H1 (cell line): ENCODE measurements at regions not wholly inside any gene's neighbourhood (a gene's known extent, or its start where the extent isn't known, plus 50 kb on each side); places are given as distances from the start of the nearest gene placed in this dataset.

Source experiments
- CTCF ChIA-PET: fragments of 300-600 bp; sonication (Branson Sonifier 250); formaldehyde crosslinking; loops from one replicate; lab custom pipeline; 2021; ENCODE audit not compliant: partially characterized antibody; lab: Charles Lee
- POLR2A ChIA-PET: fragments of 300-600 bp; sonication (Branson Sonifier 250); formaldehyde crosslinking; loops from one replicate; lab custom pipeline; 2021; ENCODE audit warnings: inconsistent platforms; ENCODE audit not compliant: partially characterized antibody; lab: Charles Lee
- DNase-seq, 2 experiments: peaks; one replicate each; pipeline versions ENCODE4 v3.0.0 to v3.0.0-alpha.2; 2010 to 2022; ENCODE audit warnings: low spot score in 2 of 2, low read depth in 1 of 2, mixed read lengths in 1 of 2
- FAIRE-seq: peaks from 2 replicates; lab custom pipeline; 2011; peaks lifted over from hg19 to GRCh38; lab: Jason Lieb, UNC
- H2AFZ ChIP-seq: 2 replicates; pipeline ENCODE4 v1.8.1; 2012; ENCODE audit warnings: low read length, inconsistent platforms
- H2AK5ac ChIP-seq: 2 replicates; pipeline ENCODE4 v1.6.1; 2013; ENCODE audit warnings: low read depth, low read length
- H2BK120ac ChIP-seq: replicated peaks from 2 replicates; pipeline ENCODE3; 2013; ENCODE audit warnings: low read depth, low read length, inconsistent platforms
- H2BK12ac ChIP-seq: 2 replicates; pipeline ENCODE4 v1.6.1; 2013; ENCODE audit warnings: low read depth, low read length
- H2BK15ac ChIP-seq: 2 replicates; pipeline ENCODE4 v1.6.1; 2013; ENCODE audit warnings: low read length
- H2BK20ac ChIP-seq: 2 replicates; pipeline ENCODE4 v1.6.1; 2013; ENCODE audit warnings: low read length
- H2BK5ac ChIP-seq: 2 replicates; pipeline ENCODE4 v1.6.1; 2013; ENCODE audit warnings: low read depth, low read length
- H3K14ac ChIP-seq: 2 replicates; pipeline ENCODE4 v1.6.1; 2013; ENCODE audit warnings: inconsistent platforms; ENCODE audit not compliant: insufficient read length
- H3K18ac ChIP-seq: 2 replicates; pipeline ENCODE4 v1.6.1; 2013; ENCODE audit warnings: low read length; ENCODE audit errors: extremely low read depth
- H3K23ac ChIP-seq: 2 replicates; pipeline ENCODE4 v1.6.1; 2013; ENCODE audit warnings: inconsistent platforms; ENCODE audit not compliant: insufficient read length
- H3K23me2 ChIP-seq: 2 replicates; pipeline ENCODE4 v1.6.1; 2013; ENCODE audit warnings: low read depth, low read length
- H3K27ac ChIP-seq: 2 replicates; pipeline ENCODE4 v1.6.1; 2011; ENCODE audit warnings: low read depth, low read length, inconsistent platforms
- H3K27me3 ChIP-seq, 4 experiments: replicated peaks in 1 of 4; 1 replicate in 1 of 4; 2 replicates in 3 of 4; pipeline versions ENCODE4 v1.6.1 to v1.8.1; 2011 to 2013; ENCODE audit warnings: low read length in 3 of 4, mild to moderate bottlenecking in 3 of 4, inconsistent platforms in 2 of 4, mixed read lengths in 2 of 4, moderate library complexity in 1 of 4; ENCODE audit not compliant: control insufficient read depth in 3 of 4, insufficient read depth in 3 of 4; ENCODE audit errors: extremely low read depth in 1 of 4
- H3K36me3 ChIP-seq, 4 experiments: 2 replicates each; pipeline versions ENCODE4 v1.6.1 to v1.8.1; 2011 to 2013; ENCODE audit warnings: mild to moderate bottlenecking in 4 of 4, low read length in 3 of 4, moderate library complexity in 2 of 4, control low read depth in 1 of 4, inconsistent platforms in 1 of 4; ENCODE audit not compliant: insufficient read depth in 4 of 4, control insufficient read depth in 2 of 4
- H3K4ac ChIP-seq: replicated peaks from 2 replicates; pipeline ENCODE3; 2013; ENCODE audit warnings: low read length, low read depth, mixed read lengths, inconsistent platforms; ENCODE audit not compliant: insufficient read length
- H3K4me1 ChIP-seq, 4 experiments: replicated peaks in 1 of 4; 1 replicate in 1 of 4; 2 replicates in 3 of 4; pipeline versions ENCODE4 v1.6.1 to v1.8.1; 2011 to 2013; ENCODE audit warnings: low read length in 3 of 4, inconsistent platforms in 2 of 4, mixed read lengths in 1 of 4; ENCODE audit not compliant: insufficient read depth in 4 of 4, control insufficient read depth in 3 of 4
- H3K4me2 ChIP-seq, 2 experiments: 2 replicates each; pipeline versions ENCODE4 v1.6.1 to v1.8.1; 2011 to 2013; ENCODE audit warnings: low read depth in 2 of 2, low read length in 2 of 2, control low read depth in 1 of 2, inconsistent platforms in 1 of 2, mild to moderate bottlenecking in 1 of 2; ENCODE audit not compliant: insufficient read depth in 1 of 2
- H3K4me3 ChIP-seq, 4 experiments: fragments of 200-600, 300-600 bp in 1 of 4; sonication (generic), shearing (Covaris generic), sonication (Bioruptor Twin) in 1 of 4; 2 replicates each; pipeline versions ENCODE4 v1.5.1 to v1.8.1; 2011 to 2016; ENCODE audit warnings: low read length in 4 of 4, low read depth in 3 of 4, control low read depth in 2 of 4, inconsistent platforms in 2 of 4, mild to moderate bottlenecking in 2 of 4, mixed read lengths in 1 of 4, moderate library complexity in 1 of 4; ENCODE audit not compliant: insufficient read depth in 2 of 4; ENCODE audit errors: extremely low read depth in 1 of 4
- H3K56ac ChIP-seq: replicated peaks from 2 replicates; pipeline ENCODE3; 2013; ENCODE audit warnings: low read depth, mild to moderate bottlenecking, mixed read lengths, low read length, inconsistent platforms; ENCODE audit not compliant: insufficient read length
- H3K79me1 ChIP-seq: 2 replicates; pipeline ENCODE4 v1.6.1; 2013; ENCODE audit warnings: low read depth, low read length, control low read depth
- H3K79me2 ChIP-seq, 2 experiments: 2 replicates each; pipeline versions ENCODE4 v1.6.1 to v1.8.1; 2012 to 2013; ENCODE audit warnings: low read length in 2 of 2, mild to moderate bottlenecking in 2 of 2, inconsistent platforms in 1 of 2; ENCODE audit not compliant: insufficient read depth in 2 of 2, control insufficient read depth in 1 of 2
- H3K9ac ChIP-seq, 4 experiments: replicated peaks in 1 of 4; 1 replicate in 1 of 4; 2 replicates in 3 of 4; pipeline versions ENCODE4 v1.6.1 to v1.8.1; 2011 to 2013; ENCODE audit warnings: low read depth in 3 of 4, low read length in 3 of 4, control low read depth in 2 of 4, mild to moderate bottlenecking in 2 of 4, moderate library complexity in 2 of 4, inconsistent platforms in 1 of 4; ENCODE audit errors: extremely low read depth in 1 of 4
- H3K9me3 ChIP-seq, 2 experiments: 2 replicates each; pipeline versions ENCODE4 v1.6.1 to v1.8.1; 2012 to 2013; ENCODE audit warnings: mild to moderate bottlenecking in 2 of 2, moderate library complexity in 2 of 2, control low read depth in 1 of 2, inconsistent platforms in 1 of 2, low read depth in 1 of 2, low read length in 1 of 2, mixed read lengths in 1 of 2; ENCODE audit not compliant: insufficient read depth in 2 of 2
- H4K20me1 ChIP-seq, 2 experiments: replicated peaks in 1 of 2; 2 replicates each; pipeline versions ENCODE3 to v1.8.1; 2011 to 2013; ENCODE audit warnings: inconsistent platforms in 2 of 2, low read length in 2 of 2, mild to moderate bottlenecking in 1 of 2; ENCODE audit not compliant: insufficient read depth in 2 of 2, control insufficient read depth in 1 of 2
- H4K5ac ChIP-seq: 2 replicates; pipeline ENCODE4 v1.6.1; 2013; ENCODE audit warnings: low read length, low read depth, mixed read lengths, inconsistent platforms; ENCODE audit not compliant: insufficient read length
- H4K8ac ChIP-seq: 2 replicates; pipeline ENCODE4 v1.8.0; 2013; ENCODE audit warnings: mild to moderate bottlenecking, moderate library complexity, low read length, inconsistent platforms; ENCODE audit not compliant: insufficient read depth; ENCODE audit errors: extremely low read depth
- H4K91ac ChIP-seq: replicated peaks from 2 replicates; pipeline ENCODE3; 2013; ENCODE audit warnings: low read length, mixed read lengths, inconsistent platforms; ENCODE audit not compliant: insufficient read length
- ASH2L ChIP-seq: fragments of 200-600, 300-600 bp; sonication (generic); IDR thresholded peaks from one replicate; pipeline ENCODE4 v1.7.1; 2017; ENCODE audit warnings: low read length
- CEBPB ChIP-seq: IDR thresholded peaks from 2 replicates; pipeline ENCODE4 v1.6.1; 2012; ENCODE audit warnings: low read depth, low read length
- EP300 ChIP-seq, 2 experiments: IDR thresholded peaks; 1 replicate in 1 of 2; 2 replicates in 1 of 2; pipeline ENCODE4 v1.6.1; 2011 to 2012; ENCODE audit warnings: low read depth in 2 of 2, low read length in 2 of 2, mild to moderate bottlenecking in 2 of 2, borderline replicate concordance in 1 of 2, inconsistent platforms in 1 of 2, moderate library complexity in 1 of 2
- EZH2 ChIP-seq: fragments of 200-600 bp; sonication (generic); IDR thresholded peaks from 2 replicates; pipeline ENCODE4 v1.7.1; 2012; ENCODE audit warnings: low read depth, mild to moderate bottlenecking, moderate library complexity, low read length, inconsistent platforms; ENCODE audit not compliant: severe bottlenecking
- GABPA ChIP-seq: IDR thresholded peaks from 2 replicates; pipeline ENCODE4 v1.6.1; 2011; ENCODE audit warnings: mild to moderate bottlenecking, low read length, moderate library complexity, borderline replicate concordance; ENCODE audit not compliant: insufficient read depth
- HDAC6 ChIP-seq: IDR thresholded peaks from one replicate; pipeline ENCODE4 v1.7.1; 2012; ENCODE audit warnings: low read depth, mild to moderate bottlenecking, inconsistent platforms, low read length, moderate library complexity
- KDM4A ChIP-seq: IDR thresholded peaks from one replicate; pipeline ENCODE4 v1.7.1; 2012; ENCODE audit warnings: low read depth, mild to moderate bottlenecking, moderate library complexity, low read length, inconsistent platforms; ENCODE audit not compliant: severe bottlenecking
- PHF8 ChIP-seq: fragments of 200-600 bp; sonication (generic); conservative IDR thresholded peaks from 2 replicates; pipeline ENCODE4 v1.7.1; 2012; ENCODE audit warnings: low read depth, mild to moderate bottlenecking, inconsistent platforms, low read length, moderate library complexity
- POLR2A ChIP-seq, 2 experiments: IDR thresholded peaks; 1 replicate in 1 of 2; 2 replicates in 1 of 2; pipeline ENCODE4 v1.6.1; 2011; ENCODE audit warnings: low read depth in 2 of 2, low read length in 2 of 2, mild to moderate bottlenecking in 2 of 2; ENCODE audit errors: control extremely low read depth in 1 of 2
- RBBP5 ChIP-seq: IDR thresholded peaks from 2 replicates; pipeline ENCODE4 v1.7.1; 2012; ENCODE audit warnings: low read depth, mild to moderate bottlenecking, inconsistent platforms, low read length, moderate library complexity, borderline replicate concordance
- SRF ChIP-seq: IDR thresholded peaks from 2 replicates; pipeline ENCODE4 v1.6.1; 2011; ENCODE audit warnings: mild to moderate bottlenecking, low read depth, low read length, moderate library complexity
- WGBS, 2 experiments: shearing (Covaris generic) in 1 of 2; methylation state at CpG; one replicate each; pipeline versions ENCODE4 v1.1.6 to v1.1.7; 2013 to 2015; ENCODE audit warnings: low lambda C conversion rate in 2 of 2, mixed read lengths in 2 of 2, inconsistent platforms in 1 of 2, low coverage in 1 of 2, missing lambda C conversion rate in 1 of 2; ENCODE audit not compliant: insufficient replicate concordance in 2 of 2, insufficient coverage in 1 of 2, insufficient read length in 1 of 2; ENCODE audit errors: extremely low coverage in 1 of 2, missing lambda C conversion rate in 1 of 2; 5-methylcytosine and 5-hydroxymethylcytosine counted together

DNA sequence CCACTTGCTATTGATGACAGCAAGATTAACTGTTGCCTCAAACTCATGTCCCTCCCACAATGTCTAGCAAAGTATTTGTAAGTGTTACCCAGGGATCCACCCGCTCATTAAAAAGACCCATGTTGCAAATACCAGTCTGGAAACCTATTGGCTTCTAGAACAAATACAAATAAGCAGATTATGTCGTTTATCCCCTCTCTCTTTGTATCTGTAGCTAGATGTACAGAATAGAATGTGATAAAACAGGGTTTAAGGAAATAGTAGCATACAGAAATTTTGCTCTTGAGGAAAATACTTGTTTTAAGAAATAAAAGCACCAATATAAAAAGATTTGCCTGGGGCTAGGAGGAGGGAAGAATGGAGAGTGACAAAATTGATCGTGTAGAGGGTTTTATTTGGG, 142.7 kb upstream of the ZIC3 start:
- Histone ChIP-seq H2BK20ac (no peak overlapping the region), H3K4me3 (no peak overlapping the region), H3K27ac (no peak overlapping the region), H3K4ac (no peak overlapping the region), H3K56ac (no peak overlapping the region), H3K23me2 (peaks cover 6% of the 10 kb centered on the region; the same call in 1 of the 2 replicates), H4K20me1 (no peaks in the 10 kb centered on the region), H3K9ac (no peak overlapping the region), H2BK120ac (no peak overlapping the region), H2AK5ac (no peak overlapping the region), H4K91ac (no peak overlapping the region), H3K23ac (no peak overlapping the region), H3K4me2 (no peak overlapping the region), H3K4me1 (peaks cover 0 to 3% (median 1%) of the 10 kb centered on the region in 4 experiments; a peak in 3 of 7 replicates), H3K79me2 (no peaks in the 10 kb centered on the region), H3K36me3 (no peaks in the 10 kb centered on the region), H2BK5ac (no peak overlapping the region), H2BK12ac (no peak overlapping the region), H3K18ac (no peak overlapping the region), H2BK15ac (no peak overlapping the region), H2AFZ (no peak overlapping the region), H3K27me3 (peaks cover 6 to 37% (median 25%) of the 10 kb centered on the region in 4 experiments), H4K5ac (no peak overlapping the region), H4K8ac (no peak overlapping the region), H3K9me3 (no peaks in the 10 kb centered on the region), H3K14ac (no peak overlapping the region), H3K79me1 (no peaks in the 10 kb centered on the region)
- CTCF ChIA-PET: no interaction called here
- 36% methylated on average over 3 of the region's 3 CpGs; no CpG with 5 or more reads in 1 of the 2 experiments for WGBS, 2 experiments
- POLR2A ChIA-PET: no interaction called here
- no peak for FAIRE-seq
- TF ChIP-seq PHF8 (no peak), RBBP5 (no peak), SRF (no peak), EZH2 (no peak), ASH2L (no peak), POLR2A (IDR thresholded peaks at IDR 0.05; ENCODE audit: control extremely low read depth in 1 of 2, low read depth in 2 of 2, low read length in 2 of 2) (no peak), CEBPB (no peak), GABPA (no peak), EP300 (IDR thresholded peaks at IDR 0.05; ENCODE audit: borderline replicate concordance in 1 of 2, low read depth in 2 of 2, low read length in 2 of 2) (no peak), HDAC6 (no peak), KDM4A (no peak)
- no peak for DNase-seq
